ENCODE measurements at regions not wholly inside any gene's neighbourhood (a gene's known extent, or its start where the extent isn't known, plus 50 kb on each side); places are given as distances from the start of the nearest gene placed in this dataset.

GRCh38 chr4:10185518-10186227 is 69.1 kb upstream of the WDR1 start:
- peak; percentile 90 for ATAC-seq (ENCODE audit: poor library complexity)
- intact Hi-C loops (cut with DNase I): no loop called here
- no peak for DNase-seq

- no peak for DNase-seq
- ATAC-seq (ENCODE audit: poor library complexity): no peak
- intact Hi-C loops (cut with DNase I): no loop called here
Observed at GRCh38 chr4:10184501-10184938, 67.9 kb upstream of the WDR1 start.

- intact Hi-C loops (cut with DNase I): no loop called here
- ATAC-seq (ENCODE audit: poor library complexity) (no peak), DNase-seq (no peak)
Observed at GRCh38 chr4:10184041-10184440, 67.4 kb upstream of the WDR1 start.

GRCh38 chr4:10183462-10183861 is 66.9 kb upstream of the WDR1 start:
- intact Hi-C loops (cut with DNase I): no loop called here
- ATAC-seq (ENCODE audit: poor library complexity) (no peak), DNase-seq (no peak)

GRCh38 chr4:10182446-10183424 is 66.1 kb upstream of the WDR1 start:
- ATAC-seq (ENCODE audit: poor library complexity) (no peak), DNase-seq (no peak)
- intact Hi-C loops (cut with DNase I): no loop called here

GRCh38 chr4:10181745-10182445 is 65.3 kb upstream of the WDR1 start:
- intact Hi-C loops (cut with DNase I): no loop called here
- no peak for ATAC-seq (ENCODE audit: poor library complexity)

GRCh38 chr4:10180927-10181744 is 64.5 kb upstream of the WDR1 start:
- DNase-seq: no peak
- intact Hi-C loops (cut with DNase I): no loop called here
- no peak for ATAC-seq (ENCODE audit: poor library complexity)

More at GRCh38 chr4:10181745-10182445, 65.3 kb upstream of the WDR1 start:
- DNase-seq: no peak

- DNase-seq: no peak
- intact Hi-C loops (cut with DNase I): no loop called here
- ATAC-seq (ENCODE audit: poor library complexity): no peak
Observed at GRCh38 chr4:10180603-10180926, 64.0 kb upstream of the WDR1 start.

GRCh38 chr4:10179957-10180602 is 63.5 kb upstream of the WDR1 start:
- no peak for DNase-seq
- no peak for ATAC-seq (ENCODE audit: poor library complexity)
- intact Hi-C loops (cut with DNase I): no loop called here

- intact Hi-C loops (cut with DNase I): no loop called here
- ATAC-seq (ENCODE audit: poor library complexity) (no peak), DNase-seq (no peak)
Observed at GRCh38 chr4:10178763-10179162, 62.2 kb upstream of the WDR1 start.

GRCh38 chr4:10175626-10176025 is 59.0 kb upstream of the WDR1 start:
- intact Hi-C loops (cut with DNase I): no loop called here
- DNase-seq: no peak
- no peak for ATAC-seq (ENCODE audit: poor library complexity)

- intact Hi-C loops (cut with DNase I): no loop called here
- DNase-seq (peak; percentile 83), ATAC-seq (ENCODE audit: poor library complexity) (peak; percentile 92)
Observed at GRCh38 chr4:10173754-10174749, 57.5 kb upstream of the WDR1 start.

GRCh38 chr4:10173037-10173753 is 56.6 kb upstream of the WDR1 start:
- intact Hi-C loops (cut with DNase I): no loop called here
- ATAC-seq (ENCODE audit: poor library complexity) (peak; percentile 42), DNase-seq (no peak)

GRCh38 chr4:10172278-10172921 is 55.8 kb upstream of the WDR1 start:
- intact Hi-C loops (cut with DNase I): no loop called here
- DNase-seq (no peak), ATAC-seq (ENCODE audit: poor library complexity) (peak; percentile 34)

- intact Hi-C loops (cut with DNase I): no loop called here
- DNase-seq: no peak
- no peak for ATAC-seq (ENCODE audit: poor library complexity)
Observed at GRCh38 chr4:10171055-10171454, 54.5 kb upstream of the WDR1 start.

GRCh38 chr4:10169839-10170387 is 53.3 kb upstream of the WDR1 start:
- DNase-seq (no peak), ATAC-seq (ENCODE audit: poor library complexity) (no peak)
- intact Hi-C loops (cut with DNase I): no loop called here
